ENCODE measurements at regions not wholly inside any gene's neighbourhood (a gene's known extent, or its start where the extent isn't known, plus 50 kb on each side); places are given as distances from the start of the nearest gene placed in this dataset.

DNA sequence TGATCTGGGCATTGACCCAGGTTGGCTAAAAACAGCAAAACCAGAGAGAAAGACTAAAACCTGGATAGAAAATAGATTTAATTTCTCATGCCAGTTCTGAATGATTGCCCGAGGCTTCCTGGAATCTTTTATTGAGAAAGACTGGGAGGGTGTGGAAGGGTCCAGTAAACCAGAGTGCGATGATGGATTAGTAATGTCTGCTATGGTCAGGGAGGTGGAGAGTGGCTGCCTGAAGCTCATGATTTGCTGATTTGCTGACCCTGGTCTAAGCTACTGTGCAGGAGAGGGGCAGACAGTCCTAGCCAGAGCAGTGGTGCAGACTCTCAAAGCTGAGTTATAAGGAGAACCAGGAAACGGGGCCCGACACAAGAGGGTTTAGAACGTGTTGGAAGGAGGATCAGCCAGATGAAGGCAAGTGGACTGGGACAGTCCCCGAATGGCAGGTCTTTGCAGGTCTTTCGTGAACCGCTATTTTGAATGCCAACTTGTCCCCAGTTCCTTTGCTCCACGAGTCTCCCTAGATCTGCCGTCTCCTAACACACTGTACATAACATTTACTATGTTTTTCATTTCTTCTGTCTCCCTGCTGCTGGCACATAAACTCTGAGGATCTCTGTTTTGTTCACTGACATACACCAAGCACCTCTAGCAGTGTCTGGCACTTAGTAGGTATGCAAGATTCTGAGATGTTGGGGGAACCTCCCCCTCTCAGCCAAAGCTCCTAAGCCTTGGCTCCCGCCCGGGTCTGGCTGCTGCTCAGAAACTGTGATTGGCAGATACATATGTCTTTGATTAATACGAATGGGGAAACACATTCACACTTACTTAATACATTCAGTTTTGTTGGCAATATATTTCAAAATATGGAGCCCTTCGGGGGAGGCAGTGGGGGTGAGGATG, 237.3 kb upstream of the TNRC6C start:
- DNase-seq, result no peak

- DNase-seq, result no peak
Measured at GRCh38 chr17:77721846-77722160, 236.7 kb upstream of the TNRC6C start.

DNA sequence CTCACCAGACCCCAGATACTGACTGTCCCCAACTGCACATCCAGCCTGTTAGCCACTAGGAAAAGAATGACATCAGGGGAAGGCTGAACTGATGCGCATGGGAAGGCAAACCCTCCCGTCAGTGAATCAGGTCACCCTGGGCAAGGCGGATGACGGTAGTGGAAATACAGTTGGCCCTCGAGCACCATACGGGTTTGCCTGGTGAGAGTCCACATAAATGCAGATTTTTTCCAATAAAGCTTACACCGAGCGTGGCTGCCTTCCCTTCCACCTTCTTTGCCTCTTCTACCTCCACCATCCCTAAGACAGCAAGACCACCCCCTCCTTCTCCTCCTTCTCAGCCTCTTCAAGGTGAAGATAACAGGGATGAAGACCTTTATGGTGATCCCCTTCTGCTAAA, 236.1 kb upstream of the TNRC6C start:
- no peak for DNase-seq

GRCh38 chr17:77723071-77723908, 235.2 kb upstream of the TNRC6C start:
- DNase-seq, result no peak

GRCh38 chr17:77723909-77724875, 234.3 kb upstream of the TNRC6C start:
- no peak for DNase-seq

DNA sequence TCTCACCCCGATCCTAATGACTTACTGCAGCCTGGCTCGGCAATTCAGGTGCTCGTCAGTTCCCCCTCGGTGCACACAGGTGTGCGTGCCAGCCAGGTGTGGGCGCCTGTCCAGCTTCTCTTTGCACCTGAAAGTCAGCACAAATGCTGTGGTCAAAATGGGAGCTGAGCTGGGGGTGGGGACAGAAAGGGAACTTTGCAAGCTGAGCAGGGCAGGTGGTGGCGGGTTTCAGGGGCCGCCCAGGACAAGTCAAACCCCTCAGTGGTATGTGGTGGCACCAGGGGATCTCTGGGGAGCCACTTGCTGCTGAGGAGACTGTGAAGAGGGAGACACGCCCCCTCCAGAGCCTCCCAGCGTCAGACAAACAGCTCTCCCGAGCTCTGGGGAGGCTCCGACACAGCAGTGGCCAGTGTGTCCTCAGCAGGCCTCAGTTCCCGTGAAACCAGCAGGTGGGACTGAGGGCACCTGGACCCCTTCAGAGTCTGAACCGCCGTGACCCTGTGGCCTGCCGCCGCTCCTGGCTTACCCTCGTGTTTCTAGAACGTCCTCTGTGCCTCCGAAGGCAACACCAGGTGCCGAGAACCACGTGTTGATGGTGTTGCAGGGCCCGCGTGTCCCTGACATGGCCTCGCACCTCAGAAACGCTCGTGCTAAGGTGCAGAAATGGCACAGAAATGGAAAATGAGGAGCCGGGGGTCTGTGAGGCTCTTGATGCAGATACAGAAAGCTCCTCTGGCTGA, 233.5 kb upstream of the TNRC6C start:
- DNase-seq, result no peak

DNA sequence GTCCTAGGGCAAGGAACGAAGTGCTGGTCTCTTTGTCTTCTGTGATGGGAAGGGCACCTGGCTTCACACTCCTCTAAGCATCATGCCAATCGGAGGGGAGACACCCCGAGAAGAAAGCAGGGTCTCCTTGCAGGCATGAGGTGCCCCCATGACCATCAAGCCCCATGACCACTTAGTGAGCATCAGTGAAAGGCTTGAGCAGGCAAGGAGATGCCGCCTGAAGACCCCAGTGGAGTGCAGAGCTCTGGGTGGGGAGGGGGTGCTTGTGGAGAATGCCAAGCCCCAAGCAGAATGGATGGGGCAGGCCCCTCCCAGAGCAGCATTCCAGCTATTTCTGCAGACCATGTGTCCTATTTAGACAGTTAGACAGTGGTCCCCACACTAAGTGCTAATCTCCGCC, 232.7 kb upstream of the TNRC6C start:
- no peak for DNase-seq

DNA sequence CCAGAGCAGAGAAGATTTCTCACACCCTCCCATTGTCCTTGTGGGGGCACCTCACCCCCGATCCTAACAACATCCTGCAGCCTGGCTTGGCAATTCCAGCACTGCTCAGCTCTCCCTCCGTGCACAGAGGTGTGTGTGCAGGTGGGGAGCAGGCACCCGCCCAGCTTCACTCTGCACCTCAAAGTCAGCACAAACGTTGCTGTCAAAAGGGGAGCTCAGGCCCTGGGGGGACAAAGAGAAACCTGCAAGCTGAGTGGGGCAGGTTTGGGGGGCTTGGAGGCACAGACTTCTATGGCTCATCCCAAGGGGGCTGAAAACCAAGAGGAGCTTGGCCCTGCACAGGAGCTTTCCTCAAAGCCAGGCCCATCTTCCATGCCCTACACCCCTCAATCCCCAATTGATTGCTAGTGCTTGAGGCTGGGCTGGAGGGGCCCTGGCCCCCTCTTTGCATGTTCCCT, 231.9 kb upstream of the TNRC6C start:
- no peak for DNase-seq

DNA sequence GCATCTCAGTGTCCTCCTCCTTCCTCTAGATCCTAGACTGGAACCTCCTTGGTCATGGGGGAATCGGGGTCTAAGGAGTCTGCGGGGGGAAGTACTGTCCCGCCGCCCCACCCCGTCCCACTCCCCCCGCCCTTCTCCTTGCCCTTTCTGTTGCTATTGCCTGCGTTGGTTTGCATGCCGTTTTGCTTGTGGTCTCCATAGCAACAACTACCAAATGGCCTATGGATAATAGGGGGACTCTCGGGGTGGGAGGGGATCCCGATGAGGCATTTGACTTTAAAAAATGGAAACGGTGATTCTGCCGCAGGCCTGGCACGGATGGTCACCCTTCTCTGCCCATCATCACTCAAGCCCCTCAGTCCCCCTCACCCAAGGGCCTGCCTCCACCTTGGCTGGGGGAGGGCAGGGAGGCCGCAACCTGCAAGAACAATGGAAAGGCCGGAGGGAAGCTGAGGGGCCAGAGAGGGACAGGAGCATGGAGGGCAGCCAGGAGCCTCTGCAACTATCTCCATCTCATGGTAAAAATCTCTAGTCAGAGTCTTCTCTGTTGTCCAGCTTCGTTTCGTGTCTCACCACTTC, 231.4 kb upstream of the TNRC6C start:
- DNase-seq, result no peak

DNA sequence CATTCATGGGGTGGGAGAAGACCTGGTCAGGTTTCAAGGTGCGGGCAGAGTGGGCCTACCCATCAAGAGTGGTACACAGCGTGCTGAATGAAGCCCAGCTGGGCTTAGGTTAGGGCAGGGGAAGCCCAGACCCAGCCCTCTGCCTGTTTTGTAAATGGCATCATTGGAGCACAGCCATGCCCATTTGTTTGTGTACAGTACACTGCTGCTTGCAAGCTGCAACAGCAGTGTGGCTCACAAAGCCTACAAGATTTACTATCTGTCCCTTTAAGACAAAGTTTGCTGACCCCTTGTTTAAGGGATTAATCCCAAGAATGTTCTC, 230.1 kb upstream of the TNRC6C start:
- no peak for DNase-seq

- no peak for DNase-seq
Measured at GRCh38 chr17:77728871-77729270, 229.6 kb upstream of the TNRC6C start.

- DNase-seq, result no peak
Measured at GRCh38 chr17:77729587-77729986, 228.9 kb upstream of the TNRC6C start.

DNA sequence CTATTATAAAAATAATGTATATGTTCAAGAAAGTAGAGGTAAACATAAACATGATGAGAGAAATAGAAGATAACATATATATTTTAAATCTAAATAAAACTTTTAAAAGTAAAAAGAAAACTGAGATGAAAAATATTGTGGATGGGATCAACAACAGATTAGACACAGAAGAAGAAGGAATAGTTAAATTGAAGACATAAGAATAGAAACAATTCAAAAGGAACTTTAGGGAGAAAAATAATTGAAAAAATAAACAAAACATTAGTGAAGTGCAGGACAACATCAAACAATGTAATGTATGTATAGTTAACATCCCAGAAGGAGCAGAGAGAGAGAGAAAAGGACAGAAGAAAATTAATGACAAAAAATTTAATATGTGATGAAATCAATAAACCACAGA, 228.1 kb upstream of the TNRC6C start:
- no peak for DNase-seq

- no peak for DNase-seq
Measured at GRCh38 chr17:77733576-77734296, 224.8 kb upstream of the TNRC6C start.

DNA sequence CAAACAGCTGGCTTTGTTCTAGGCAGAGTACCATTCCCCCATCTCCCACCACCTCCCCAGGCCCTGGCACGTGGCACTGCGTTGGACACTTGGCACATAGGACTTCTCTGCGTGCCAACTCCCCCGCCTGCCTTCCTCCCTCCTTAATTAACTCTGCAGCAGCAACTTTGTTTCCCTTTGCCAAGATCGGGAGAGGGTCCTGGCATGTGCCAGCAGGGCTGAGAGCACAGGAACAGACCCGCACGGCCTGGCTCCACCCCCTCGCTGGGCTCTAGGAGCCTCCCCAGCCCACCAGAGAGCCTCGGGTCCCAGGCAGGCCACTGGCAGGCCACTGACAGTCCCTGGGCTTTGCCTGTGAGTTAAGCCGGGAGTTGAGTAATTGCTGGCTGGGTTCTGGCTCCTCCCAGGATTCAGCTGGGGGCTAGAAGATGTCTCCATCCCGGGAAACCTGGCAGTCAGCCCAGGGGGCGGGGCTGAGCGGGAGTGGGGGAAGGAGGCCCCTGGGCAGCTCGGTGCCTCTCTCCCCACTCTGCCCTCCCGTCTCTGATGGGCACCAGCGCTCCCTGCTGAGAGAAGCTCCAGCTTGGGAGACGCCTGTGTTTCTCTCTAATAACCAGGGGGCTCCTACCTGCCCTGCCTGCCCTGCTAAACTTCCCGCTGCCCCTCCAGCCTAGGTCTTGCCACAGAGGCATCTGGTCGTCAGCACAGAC, 224.0 kb upstream of the TNRC6C start:
- no peak for DNase-seq

GRCh38 chr17:77735081-77735565, 223.4 kb upstream of the TNRC6C start:
- no peak for DNase-seq

DNA sequence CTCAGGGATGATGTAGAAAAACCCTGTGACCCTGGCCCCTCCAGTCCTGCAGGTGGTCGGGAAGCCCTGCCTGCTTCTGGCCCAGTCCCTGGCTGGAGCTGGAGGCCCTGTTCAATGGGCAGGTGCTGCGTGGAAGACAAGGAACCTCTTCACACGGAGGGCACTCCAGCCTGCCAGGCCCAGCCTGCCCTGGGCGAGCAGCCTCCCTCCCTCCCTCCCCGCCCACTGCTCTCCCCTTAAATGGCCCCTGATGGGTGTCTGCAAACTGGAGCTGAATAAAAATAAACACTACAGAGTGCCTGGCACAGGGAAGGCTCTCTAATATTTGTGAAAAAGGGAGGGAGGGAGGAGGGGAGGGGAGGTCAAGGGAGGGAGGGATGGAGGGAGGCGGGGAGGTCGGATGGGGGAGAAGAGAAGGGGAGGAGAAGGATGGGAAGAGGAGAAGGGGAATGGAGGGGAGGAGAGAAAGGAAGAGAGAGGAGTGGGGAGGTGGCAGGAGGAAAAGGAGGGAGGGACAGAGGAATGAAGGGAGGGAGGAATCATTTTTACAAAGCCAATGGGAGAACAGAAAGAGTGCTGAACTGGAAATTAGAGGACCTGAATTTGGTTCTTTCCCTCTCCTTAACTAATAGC, 222.8 kb upstream of the TNRC6C start:
- no peak for DNase-seq

GRCh38 chr17:77736199-77736585, 222.3 kb upstream of the TNRC6C start:
- no peak for DNase-seq

DNA sequence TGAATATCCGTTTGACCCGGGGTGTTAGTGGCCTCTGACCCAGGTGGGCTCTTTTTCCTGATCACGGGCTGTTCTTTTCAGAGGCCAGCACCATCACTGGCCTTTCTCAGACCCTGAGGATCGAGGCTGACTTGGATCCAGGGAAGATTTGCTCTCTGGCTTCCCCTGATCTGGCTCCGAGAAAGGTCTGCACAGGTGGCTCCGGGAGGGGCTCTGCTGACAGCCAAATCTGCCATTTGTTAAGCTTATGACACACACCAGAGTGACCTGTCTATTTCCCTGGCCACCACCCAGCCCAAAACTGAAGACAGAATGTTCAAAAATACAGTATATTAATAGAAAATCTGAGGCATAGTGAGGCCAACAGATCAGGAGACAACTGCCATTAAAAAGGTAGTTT, 221.8 kb upstream of the TNRC6C start:
- no peak for DNase-seq
